HUES48 (cell line): ENCODE measurements at regions not wholly inside any gene's neighbourhood (a gene's known extent, or its start where the extent isn't known, plus 50 kb on each side); places are given as distances from the start of the nearest gene placed in this dataset.

Experiments used
- H3K27ac ChIP-seq: one replicate; pipeline ENCODE4 v1.7.0; 2013; ENCODE audit warnings: low read depth, low read length, inconsistent platforms
- H3K27me3 ChIP-seq: 2 replicates; pipeline ENCODE4 v1.6.1; 2013; ENCODE audit warnings: mild to moderate bottlenecking, low read length; ENCODE audit not compliant: control insufficient read depth, insufficient read depth
- H3K36me3 ChIP-seq: 2 replicates; pipeline ENCODE4 v1.6.1; 2013; ENCODE audit warnings: low read length; ENCODE audit not compliant: control insufficient read depth, insufficient read depth
- H3K4me1 ChIP-seq: 2 replicates; pipeline ENCODE4 v1.6.1; 2013; ENCODE audit warnings: mild to moderate bottlenecking, low read length; ENCODE audit not compliant: control insufficient read depth, insufficient read depth
- H3K4me3 ChIP-seq: 2 replicates; pipeline ENCODE4 v1.5.1; 2013; ENCODE audit warnings: mild to moderate bottlenecking, low read depth, low read length
- H3K9ac ChIP-seq: 2 replicates; pipeline ENCODE4 v1.6.1; 2013; ENCODE audit warnings: mild to moderate bottlenecking, low read depth, low read length, moderate library complexity
- H3K9me3 ChIP-seq: 2 replicates; pipeline ENCODE4 v1.6.1; 2013; ENCODE audit warnings: low read length; ENCODE audit not compliant: control insufficient read depth, insufficient read depth

DNA sequence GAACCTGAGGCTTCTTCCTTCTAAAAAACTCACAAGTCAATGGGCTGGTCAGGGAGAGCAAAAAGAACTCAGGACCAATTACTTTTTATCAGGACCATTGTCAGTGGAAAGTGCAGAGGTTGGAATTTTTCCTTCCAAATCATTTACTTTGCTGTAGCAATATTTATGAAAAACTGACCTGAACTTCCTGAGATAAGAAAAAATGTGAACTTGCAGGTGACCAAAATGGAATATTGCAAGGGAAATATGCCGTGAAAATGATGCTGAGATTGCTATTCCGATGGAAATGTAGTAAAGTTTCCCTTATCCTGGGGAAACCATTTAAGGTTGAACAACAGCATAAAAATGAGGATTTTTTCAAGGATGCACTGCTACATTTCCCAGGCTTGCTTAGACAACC lies 148.3 kb upstream of the PFKP start:
- no peaks in the 10 kb centered on the region for H3K36me3 ChIP-seq
- no peak overlapping the region for H3K27ac ChIP-seq
- peaks cover 15% of the 10 kb centered on the region for H3K4me1 ChIP-seq
- H3K9ac ChIP-seq: no peak overlapping the region
- no peak overlapping the region for H3K4me3 ChIP-seq
- no peaks in the 10 kb centered on the region for H3K27me3 ChIP-seq
- no peaks in the 10 kb centered on the region for H3K9me3 ChIP-seq

DNA sequence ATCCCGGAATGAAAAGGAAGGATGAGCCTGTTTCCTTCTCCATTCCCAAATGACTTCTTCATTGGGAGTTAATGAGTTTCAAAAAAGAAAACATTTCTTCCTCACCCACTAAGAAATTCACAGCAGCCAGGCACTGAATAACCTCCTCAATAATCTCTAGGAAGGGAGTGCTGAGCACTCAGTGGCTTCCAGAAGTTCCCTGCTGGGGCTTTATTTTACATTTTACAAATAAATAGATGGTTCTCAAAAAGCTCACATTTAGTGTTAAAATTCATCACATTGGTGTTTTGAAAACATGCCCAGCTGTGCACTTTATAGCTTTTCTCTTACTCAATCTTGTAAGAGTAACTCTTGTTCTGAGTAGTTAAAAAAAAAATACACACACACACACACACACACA lies 148.9 kb upstream of the PFKP start:
- Histone ChIP-seq H3K4me3 (no peak overlapping the region), H3K9me3 (no peaks in the 10 kb centered on the region), H3K9ac (no peak overlapping the region), H3K4me1 (peaks cover 15% of the 10 kb centered on the region), H3K27ac (peak overlapping the region; percentile 18), H3K36me3 (no peaks in the 10 kb centered on the region), H3K27me3 (no peaks in the 10 kb centered on the region)

DNA sequence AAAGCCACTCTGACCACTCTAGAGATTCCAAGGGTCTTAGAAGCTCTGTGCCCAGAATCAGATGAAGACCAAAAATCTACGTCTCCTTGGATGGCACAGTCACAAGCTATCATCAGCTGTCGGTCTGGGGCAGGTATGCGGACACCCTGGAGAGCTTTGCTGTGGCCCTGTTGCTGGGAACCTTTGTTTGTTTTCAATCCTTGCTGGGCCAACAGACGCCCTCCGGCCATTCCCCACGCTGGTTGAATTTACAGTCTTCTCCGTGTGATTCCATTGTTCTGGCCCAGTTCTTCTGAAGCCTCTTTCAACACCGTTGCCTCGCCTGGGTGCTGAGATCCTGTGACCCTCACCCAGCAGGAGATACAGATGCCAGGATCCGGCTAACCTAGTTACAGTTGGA lies 149.4 kb upstream of the PFKP start:
- Histone ChIP-seq H3K9me3 (no peaks in the 10 kb centered on the region), H3K27ac (peak overlapping the region; percentile 18), H3K4me1 (peaks cover 15% of the 10 kb centered on the region), H3K27me3 (no peaks in the 10 kb centered on the region), H3K4me3 (no peak overlapping the region), H3K9ac (no peak overlapping the region), H3K36me3 (no peaks in the 10 kb centered on the region)

DNA sequence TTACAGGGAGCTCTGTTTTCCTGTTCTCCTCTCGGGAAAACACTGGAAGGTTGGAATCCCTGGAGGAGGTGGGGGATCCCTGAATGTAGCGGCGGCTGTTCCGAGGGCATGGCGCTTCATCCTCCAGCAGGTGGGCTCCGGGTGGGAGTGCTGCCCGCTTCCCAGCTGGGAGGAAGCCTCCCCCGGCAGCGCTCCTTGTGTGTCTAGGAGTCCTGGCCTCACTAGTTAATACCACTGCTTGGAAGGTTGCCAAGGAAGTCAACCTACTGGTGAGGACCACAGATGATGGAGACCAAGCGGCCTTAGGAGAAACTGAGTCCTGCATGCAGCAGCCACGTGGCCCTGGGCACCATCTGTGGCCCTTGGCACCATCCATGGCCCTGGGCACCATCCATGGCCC lies 151.9 kb upstream of the PFKP start:
- Histone ChIP-seq H3K27me3 (no peaks in the 10 kb centered on the region), H3K4me3 (no peak overlapping the region), H3K4me1 (peaks cover 15% of the 10 kb centered on the region), H3K9me3 (no peaks in the 10 kb centered on the region), H3K27ac (no peak overlapping the region), H3K36me3 (no peaks in the 10 kb centered on the region), H3K9ac (no peak overlapping the region)

DNA sequence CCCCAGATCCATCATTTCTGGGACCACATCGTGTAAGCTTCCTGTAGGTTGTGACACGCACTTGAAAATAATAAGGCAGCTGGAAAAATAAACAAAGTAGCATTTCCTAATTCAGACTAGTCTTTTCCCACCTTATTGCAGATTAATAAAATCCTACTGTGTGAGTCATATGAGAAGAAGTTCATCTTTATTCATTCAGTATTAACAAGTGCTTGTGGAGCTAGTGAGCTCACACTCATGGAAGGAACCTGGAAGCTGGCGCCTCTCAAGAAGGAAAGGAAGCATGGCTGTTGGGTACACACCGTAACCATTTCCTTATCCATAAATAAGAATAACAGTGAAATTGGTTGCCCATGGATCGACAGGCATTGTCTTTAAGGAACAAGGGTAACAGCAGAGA lies 152.6 kb upstream of the PFKP start:
- Histone ChIP-seq H3K4me1 (peaks cover 15% of the 10 kb centered on the region), H3K9ac (no peak overlapping the region), H3K27me3 (no peaks in the 10 kb centered on the region), H3K9me3 (no peaks in the 10 kb centered on the region), H3K36me3 (no peaks in the 10 kb centered on the region), H3K4me3 (no peak overlapping the region), H3K27ac (no peak overlapping the region)

DNA sequence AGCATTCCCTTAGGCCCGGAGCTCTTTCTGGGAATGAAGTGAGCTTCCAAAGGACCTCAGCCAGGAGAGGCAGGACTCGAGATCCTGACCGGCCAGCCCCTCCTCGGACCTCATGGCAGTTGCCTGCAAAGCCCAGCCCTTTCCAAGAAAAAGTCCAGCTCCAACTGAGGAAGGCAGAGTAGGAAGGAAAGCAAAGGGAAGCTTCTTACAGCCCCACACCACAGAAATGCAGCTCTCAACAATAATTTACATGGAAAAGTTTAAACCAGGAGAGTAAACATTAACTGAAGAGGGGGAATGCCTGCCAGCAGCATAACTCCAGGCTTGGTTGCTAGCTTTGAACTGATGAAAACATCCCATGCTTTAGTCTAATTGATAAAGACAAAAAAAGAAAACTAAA lies 153.9 kb upstream of the PFKP start:
- Histone ChIP-seq H3K9me3 (no peaks in the 10 kb centered on the region), H3K27ac (no peak overlapping the region), H3K27me3 (no peaks in the 10 kb centered on the region)

DNA sequence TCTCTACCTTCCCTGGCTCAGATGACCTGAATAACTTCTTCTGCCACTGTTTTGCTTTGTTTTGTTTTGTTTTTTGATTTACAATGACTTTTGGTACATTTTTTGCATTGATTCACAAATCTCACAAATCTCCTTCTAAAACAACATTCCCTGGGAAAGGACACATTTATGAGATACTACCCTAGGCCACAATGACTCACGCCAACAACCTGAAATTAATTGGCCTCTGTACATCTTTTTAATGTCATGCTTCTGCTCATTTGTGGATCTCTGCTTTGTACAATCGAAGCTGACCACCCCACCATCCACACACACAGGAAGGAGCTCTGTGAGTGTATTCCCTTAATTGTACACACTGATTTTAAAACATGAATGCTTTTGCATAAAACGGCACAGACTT lies 156.7 kb upstream of the PFKP start:
- no peaks in the 10 kb centered on the region for H3K36me3 ChIP-seq
- no peak overlapping the region for H3K9ac ChIP-seq
- no peaks in the 10 kb centered on the region for H3K27me3 ChIP-seq
- no peak overlapping the region for H3K27ac ChIP-seq
- H3K9me3 ChIP-seq: no peaks in the 10 kb centered on the region
- H3K4me1 ChIP-seq: no peaks in the 10 kb centered on the region
- H3K4me3 ChIP-seq: no peak overlapping the region

More for the DNA sequence above, 153.9 kb upstream of the PFKP start:
- Histone ChIP-seq H3K36me3 (no peaks in the 10 kb centered on the region), H3K9ac (no peak overlapping the region), H3K4me3 (no peak overlapping the region), H3K4me1 (peaks cover 5% of the 10 kb centered on the region)

DNA sequence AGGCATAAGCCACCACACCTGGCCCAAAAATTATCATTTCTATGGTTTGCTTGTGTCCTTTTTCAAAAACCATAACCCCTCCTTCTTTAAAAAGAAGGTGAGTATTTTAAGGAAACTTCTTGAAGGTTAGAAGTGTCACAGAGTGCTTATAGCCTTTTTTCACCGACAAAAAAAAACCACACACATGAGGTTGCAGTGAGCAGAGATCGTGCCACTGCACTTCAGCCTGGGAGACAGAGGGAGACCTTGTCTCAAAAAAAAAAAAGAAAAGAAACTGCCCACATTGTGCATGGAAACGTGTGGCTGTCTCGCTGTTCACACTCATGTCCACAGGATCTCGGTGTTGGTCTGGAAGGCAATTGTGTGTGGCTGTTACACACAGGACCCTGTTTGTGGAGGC lies 157.4 kb upstream of the PFKP start:
- no peaks in the 10 kb centered on the region for H3K36me3 ChIP-seq
- no peaks in the 10 kb centered on the region for H3K27me3 ChIP-seq
- H3K27ac ChIP-seq: no peak overlapping the region
- H3K4me1 ChIP-seq: no peaks in the 10 kb centered on the region
- no peak overlapping the region for H3K4me3 ChIP-seq
- no peaks in the 10 kb centered on the region for H3K9me3 ChIP-seq
- no peak overlapping the region for H3K9ac ChIP-seq

DNA sequence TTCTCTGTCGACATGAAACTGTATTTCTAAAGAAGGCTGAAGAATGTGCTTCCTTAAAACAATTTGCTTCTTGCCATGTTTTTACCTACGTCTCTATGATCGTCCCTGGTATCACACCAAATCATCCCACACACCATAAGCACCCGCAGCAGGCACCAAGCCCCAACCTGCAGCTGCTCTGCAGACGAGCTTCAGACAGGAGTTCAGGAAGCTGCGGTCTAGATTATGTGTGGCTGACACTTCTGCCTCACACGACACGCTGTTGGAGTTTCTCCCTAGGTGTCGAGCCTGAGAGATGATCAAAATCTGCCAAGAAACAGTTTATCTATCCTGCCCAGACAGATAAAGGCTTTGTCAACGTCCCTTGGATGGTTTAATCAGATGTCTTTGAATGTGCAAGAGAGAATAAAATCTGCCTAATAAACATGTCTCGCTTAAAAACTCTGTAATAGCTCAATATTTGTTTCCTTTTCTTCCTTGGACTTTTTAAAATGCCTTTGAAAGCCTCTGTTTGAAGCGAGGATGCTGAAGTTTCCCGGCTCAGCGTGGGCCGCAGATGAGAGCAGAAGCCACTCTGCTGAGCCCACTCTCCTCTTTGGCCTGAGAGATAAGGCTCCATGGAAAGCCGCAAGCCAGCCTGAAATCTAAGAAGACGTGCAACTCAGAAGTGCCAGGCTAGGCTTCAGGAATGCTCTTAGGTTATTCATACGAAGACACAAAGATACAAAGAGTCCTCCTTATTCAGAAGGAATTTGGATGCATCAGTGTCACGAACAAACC lies 158.3 kb upstream of the PFKP start:
- Histone ChIP-seq H3K9ac (no peak overlapping the region), H3K9me3 (no peaks in the 10 kb centered on the region), H3K4me1 (no peaks in the 10 kb centered on the region), H3K27ac (no peak overlapping the region), H3K36me3 (no peaks in the 10 kb centered on the region), H3K4me3 (no peak overlapping the region), H3K27me3 (no peaks in the 10 kb centered on the region)

DNA sequence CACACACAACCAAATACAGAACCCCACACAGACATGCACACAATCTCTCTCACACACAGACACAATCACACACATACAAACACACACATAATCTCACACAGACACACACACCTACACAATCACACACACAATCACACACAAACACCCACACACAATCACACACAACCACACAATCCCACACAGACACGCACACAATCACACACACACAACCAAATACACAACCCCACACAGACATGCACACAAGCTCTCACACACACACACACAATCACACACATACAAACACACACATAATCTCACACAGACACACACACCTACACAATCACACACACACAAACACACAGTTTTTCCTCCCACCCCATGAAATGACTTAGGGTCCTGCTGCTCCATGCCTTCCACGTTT lies 160.4 kb upstream of the PFKP start:
- no peaks in the 10 kb centered on the region for H3K36me3 ChIP-seq
- no peaks in the 10 kb centered on the region for H3K4me1 ChIP-seq
- no peaks in the 10 kb centered on the region for H3K9me3 ChIP-seq
- H3K9ac ChIP-seq: no peak overlapping the region
- no peak overlapping the region for H3K27ac ChIP-seq
- H3K27me3 ChIP-seq: no peaks in the 10 kb centered on the region
- H3K4me3 ChIP-seq: no peak overlapping the region

DNA sequence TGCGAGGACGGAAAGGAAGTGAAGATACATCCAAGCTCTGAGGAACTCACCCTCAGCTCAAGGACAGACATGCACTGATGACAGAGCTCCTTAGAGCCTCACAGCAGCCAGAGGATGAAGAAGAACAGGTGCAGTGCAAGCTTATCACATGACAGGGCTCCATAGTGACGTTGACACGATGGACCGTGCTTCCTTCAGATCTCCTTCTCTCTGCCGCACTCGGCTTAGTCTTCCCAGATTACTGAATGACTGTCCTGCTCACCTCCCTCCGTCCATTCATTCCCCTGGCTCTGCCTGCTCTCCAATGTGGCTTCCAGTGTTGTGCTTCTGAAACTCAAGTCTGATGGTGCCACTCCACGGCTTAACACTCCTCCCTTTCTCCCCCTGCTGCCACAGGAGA lies 161.5 kb upstream of the PFKP start:
- Histone ChIP-seq H3K27me3 (no peaks in the 10 kb centered on the region), H3K27ac (no peak overlapping the region), H3K4me3 (no peak overlapping the region), H3K4me1 (no peaks in the 10 kb centered on the region), H3K9me3 (no peaks in the 10 kb centered on the region), H3K9ac (no peak overlapping the region), H3K36me3 (no peaks in the 10 kb centered on the region)
